Motor neuron (in vitro differentiated cells): ENCODE measurements at regions not wholly inside any gene's neighbourhood (a gene's known extent, or its start where the extent isn't known, plus 50 kb on each side); places are given as distances from the start of the nearest gene placed in this dataset.

Source experiments
- ATAC-seq, 8 experiments: fragments of 200-7000 bp; cut with Tn5 transposase; replicated peaks in 6 of 8; 2 replicates each; pipeline ENCODE4 v1.8.0; 2021; ENCODE audit warnings: mild to moderate bottlenecking in 8 of 8, moderate library complexity in 8 of 8
- H3K27ac ChIP-seq, 2 donors: fragments of 250-450 bp; sonication (Bioruptor Pico); 2 replicates each; pipeline ENCODE4 v1.9.0; 2021; ENCODE audit warnings: antibody characterized with exemption in 2 of 2, mild to moderate bottlenecking in 2 of 2, moderate library complexity in 1 of 2
- H3K4me1 ChIP-seq, 2 donors: fragments of 250-450 bp; sonication (Bioruptor Pico); replicated peaks in 1 of 2; 2 replicates each; pipeline ENCODE4 v1.6.1; 2021; ENCODE audit warnings: antibody characterized with exemption in 2 of 2, mild to moderate bottlenecking in 2 of 2, moderate library complexity in 1 of 2
- H3K4me3 ChIP-seq, 5 donors: fragments of 250-450 bp; sonication (Bioruptor Pico); 2 replicates each; pipeline ENCODE4 v1.9.0; 2021; ENCODE audit warnings: antibody characterized with exemption in 5 of 5, mild to moderate bottlenecking in 5 of 5, moderate library complexity in 4 of 5
- WGBS, 10 experiments: fragments of 450-650 bp; shearing (Covaris generic); methylation state at CpG; one replicate each; pipeline ENCODE4 v1.0.0; 2022; 5-methylcytosine and 5-hydroxymethylcytosine counted together
- in situ Hi-C, 9 experiments: fragments of 400-800 bp; cut with MboI; loops; one replicate each; pipeline ENCODE4 v1.15.0; 2021; ENCODE audit warnings: low sequenced_read_pairs in 9 of 9, low pct_unique_long_range_greater_than_20kb in 2 of 9; ENCODE audit not compliant: unreplicated experiment in 9 of 9

DNA sequence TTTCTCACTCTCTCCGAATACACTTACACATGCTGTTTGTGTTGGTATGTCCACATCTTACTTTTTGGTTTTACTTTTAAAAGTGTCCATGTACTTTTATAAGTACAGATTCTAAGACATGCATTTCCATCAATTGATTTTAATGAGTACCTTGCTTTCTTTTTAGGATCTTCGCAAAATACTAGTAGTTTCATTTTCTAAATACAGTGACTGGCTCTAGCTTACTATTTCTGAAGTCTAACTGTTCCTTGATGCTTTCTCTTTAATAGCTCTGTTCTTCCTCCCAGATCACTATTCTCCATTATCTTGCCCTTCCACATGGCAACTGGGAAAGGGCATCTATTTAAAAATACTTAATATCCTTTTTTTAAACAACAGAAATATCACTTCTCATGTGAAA is 164.1 kb downstream of the KITLG start:
- H3K27ac ChIP-seq: no peak overlapping the region
- 21 to 100% (median 94%) methylated on average over 1 to 2 of the region's 2 CpGs for WGBS, 10 experiments
- in situ Hi-C loops: no loop called here
- peaks cover 0 to 4% of the 10 kb centered on the region in 2 donors for H3K4me1 ChIP-seq
- H3K4me3 ChIP-seq: no peak overlapping the region
- no peak for ATAC-seq

DNA sequence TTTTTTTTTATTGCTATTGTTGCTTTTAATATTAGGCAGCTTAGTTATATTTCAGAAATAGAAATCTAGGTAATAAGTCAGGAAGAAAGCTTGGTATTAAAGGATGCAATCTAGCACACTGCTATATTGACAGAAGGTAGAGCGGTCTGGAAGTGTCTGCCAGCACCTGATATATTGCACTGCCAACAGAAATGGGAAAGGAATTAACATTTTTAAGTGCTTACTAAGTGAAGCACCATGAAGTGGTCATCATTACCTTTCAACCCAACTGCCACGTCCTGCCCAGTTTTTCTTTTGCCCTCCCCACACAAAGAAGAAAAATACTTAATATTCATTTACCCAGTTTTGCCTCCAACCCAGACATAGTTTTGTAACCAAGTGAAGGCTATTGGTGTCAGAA is 163.5 kb downstream of the KITLG start:
- ATAC-seq: peak in 2 of 8 experiments; percentile 54 to 58
- in situ Hi-C loops: no loop called here
- H3K4me1 ChIP-seq: peaks cover 0 to 4% of the 10 kb centered on the region in 2 donors
- no peak overlapping the region for H3K4me3 ChIP-seq
- WGBS, 10 experiments: 33 to 100% (median 65%) methylated on average over 1 to 2 of the region's 2 CpGs; no CpG with 5 or more reads in 1 of the 10 experiments
- H3K27ac ChIP-seq: no peak overlapping the region

DNA sequence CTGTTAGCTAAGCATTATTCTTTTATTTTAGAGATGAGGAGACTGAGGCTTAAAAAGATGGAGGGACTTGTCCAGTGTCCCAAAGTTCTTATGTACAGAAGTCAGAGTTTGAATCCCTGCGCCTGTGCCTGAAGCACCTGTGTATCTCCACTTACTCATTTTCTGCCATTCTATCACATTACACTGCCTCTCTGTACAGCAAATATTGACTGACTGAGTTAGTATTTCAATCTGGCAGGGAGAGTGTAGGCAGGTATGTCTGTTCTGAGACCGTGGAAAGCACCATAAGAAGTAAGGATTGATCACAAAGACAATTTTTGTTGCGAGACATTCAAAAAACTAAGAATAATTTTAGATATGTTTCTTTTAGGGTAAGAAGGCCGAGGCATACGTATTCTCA is 162.7 kb downstream of the KITLG start:
- WGBS, 10 experiments: 29 to 100% (median 81%) methylated on average over 1 to 5 of the region's 5 CpGs
- ATAC-seq: no peak
- H3K4me3 ChIP-seq: no peak overlapping the region
- in situ Hi-C loops: no loop called here
- peaks cover 0 to 4% of the 10 kb centered on the region in 2 donors for H3K4me1 ChIP-seq
- H3K27ac ChIP-seq: no peak overlapping the region

DNA sequence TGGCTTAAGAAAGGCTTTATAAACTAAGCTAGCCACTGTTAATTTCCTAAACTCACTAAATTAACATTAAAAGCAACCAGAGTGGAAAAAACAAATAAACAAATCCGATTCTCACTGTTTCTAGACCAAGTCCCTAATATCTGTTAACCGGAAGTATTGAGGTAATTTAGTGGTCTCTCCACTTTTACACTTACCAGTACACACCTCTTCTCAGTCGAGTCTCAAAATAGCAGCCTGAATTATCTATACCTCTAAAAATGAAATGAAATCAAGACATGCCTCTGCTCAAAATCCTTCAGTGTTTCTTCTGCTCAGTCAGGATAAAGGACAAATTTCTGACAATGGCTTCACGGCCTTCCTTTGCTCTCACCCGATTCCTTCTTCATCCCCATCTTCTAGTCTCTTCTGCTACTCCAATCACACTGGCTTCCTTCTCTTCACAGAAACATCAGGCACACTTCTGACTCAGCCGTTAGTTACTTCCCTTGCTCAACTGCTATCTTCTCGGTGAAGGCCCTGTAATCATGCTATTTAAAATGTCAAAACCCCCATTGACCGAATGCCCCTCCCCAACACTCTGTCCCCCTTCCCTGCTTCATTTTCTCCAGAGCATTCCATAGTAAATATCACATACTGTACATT is 161.3 kb downstream of the KITLG start:
- peaks cover 0 to 4% of the 10 kb centered on the region in 2 donors for H3K4me1 ChIP-seq
- no peak overlapping the region for H3K27ac ChIP-seq
- 20 to 97% (median 80%) methylated on average over 1 to 8 of the region's 8 CpGs for WGBS, 10 experiments
- no peak overlapping the region for H3K4me3 ChIP-seq
- in situ Hi-C loops: no loop called here
- ATAC-seq: no peak

DNA sequence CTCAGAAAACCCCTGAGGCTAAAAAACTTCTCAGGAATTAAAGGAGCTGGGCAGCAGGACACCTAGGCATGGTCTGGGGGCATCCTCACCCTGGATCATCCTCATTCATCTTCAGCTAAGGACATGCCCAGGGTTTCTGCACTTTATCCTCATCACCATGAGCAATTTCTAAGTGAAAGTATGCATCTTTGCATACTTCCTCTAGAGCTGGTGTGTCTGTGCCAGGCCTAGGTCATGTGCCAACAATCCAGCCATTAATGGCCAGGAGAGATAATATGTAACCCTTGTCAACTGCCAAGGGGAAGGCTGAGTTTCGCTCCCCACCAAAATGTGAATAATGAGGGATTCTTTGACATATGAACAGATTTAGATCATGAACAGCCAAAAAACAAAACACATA is 160.5 kb downstream of the KITLG start:
- Histone ChIP-seq H3K27ac (no peak overlapping the region), H3K4me3 (no peak overlapping the region), H3K4me1 (peaks cover 0 to 4% of the 10 kb centered on the region in 2 donors)
- in situ Hi-C loops: no loop called here
- WGBS, 10 experiments: 100% methylated on average over 1 of the region's 1 CpG; no CpG with 5 or more reads in 5 of the 10 experiments
- ATAC-seq: peak in 2 of 8 experiments; percentile 17 to 27

DNA sequence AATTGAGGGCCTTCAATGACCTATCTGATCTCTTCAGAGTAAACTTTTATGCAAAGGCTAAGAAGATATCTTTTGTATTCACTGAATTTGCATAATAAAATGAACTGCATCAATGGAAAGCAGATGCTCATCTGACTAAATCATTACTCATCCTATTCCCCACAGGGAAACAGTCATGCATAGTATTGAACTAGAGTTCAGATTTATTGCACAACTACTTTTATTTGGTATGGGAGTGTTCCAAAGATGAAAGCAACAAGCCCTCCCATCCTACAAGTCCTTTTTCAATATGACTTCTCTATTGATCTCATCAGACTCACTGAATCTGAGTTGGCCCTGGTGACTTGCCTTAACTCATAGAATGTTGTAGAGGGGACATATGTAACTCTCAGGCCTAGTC is 159.8 kb downstream of the KITLG start:
- Histone ChIP-seq H3K4me1 (peaks cover 0 to 4% of the 10 kb centered on the region in 2 donors), H3K4me3 (no peak overlapping the region), H3K27ac (no peak overlapping the region)
- in situ Hi-C loops: no loop called here
- peak in 6 of 8 experiments; percentile 19 to 98 (median 40) for ATAC-seq

DNA sequence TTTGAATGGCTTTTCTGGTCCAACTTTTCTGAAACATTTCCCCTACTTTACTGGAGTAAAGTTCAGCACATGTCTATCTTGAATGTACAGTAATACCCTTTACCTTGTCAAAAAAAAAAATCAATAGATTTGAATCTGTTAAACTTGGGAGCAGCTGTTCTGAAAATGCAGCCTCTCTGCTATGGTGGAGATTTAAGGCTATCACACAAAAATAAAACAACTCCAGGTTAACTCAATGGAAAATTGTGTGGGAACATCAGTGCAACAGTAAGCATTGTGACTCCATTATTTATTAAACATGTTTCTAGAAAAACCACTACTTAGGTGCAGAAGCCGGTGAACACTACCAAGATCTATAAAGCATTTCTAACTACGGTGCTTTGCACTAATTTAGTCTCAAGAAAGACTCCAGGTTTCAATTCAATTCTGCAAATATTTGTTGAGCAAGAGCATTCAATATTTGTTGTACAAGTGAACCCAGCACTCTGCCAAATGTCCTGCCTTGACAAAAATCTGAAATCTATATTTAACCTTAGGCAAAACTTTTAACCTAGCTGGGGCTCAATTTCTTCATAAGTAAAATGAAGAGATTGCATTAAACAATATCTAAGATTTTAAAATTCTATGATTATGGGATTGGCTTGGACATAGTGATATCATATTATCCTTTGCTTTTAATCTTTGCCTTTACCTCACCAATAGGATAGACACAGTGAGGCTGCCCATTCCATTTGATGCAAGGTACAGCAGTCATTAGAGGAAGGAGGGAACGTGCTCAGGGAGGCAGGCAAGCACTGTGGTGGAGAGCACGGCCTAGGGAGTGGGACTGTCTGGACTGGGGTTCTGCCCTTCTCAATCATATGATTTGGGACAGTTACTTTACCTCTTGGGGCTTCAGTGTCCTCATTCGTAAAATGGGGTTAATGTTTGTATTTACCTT is 155.2 kb downstream of the KITLG start:
- 73 to 100% (median 87%) methylated on average over 1 to 5 of the region's 5 CpGs; no CpG with 5 or more reads in 1 of the 10 experiments for WGBS, 10 experiments
- ATAC-seq: peak in 1 of 8 experiments; percentile 36

DNA sequence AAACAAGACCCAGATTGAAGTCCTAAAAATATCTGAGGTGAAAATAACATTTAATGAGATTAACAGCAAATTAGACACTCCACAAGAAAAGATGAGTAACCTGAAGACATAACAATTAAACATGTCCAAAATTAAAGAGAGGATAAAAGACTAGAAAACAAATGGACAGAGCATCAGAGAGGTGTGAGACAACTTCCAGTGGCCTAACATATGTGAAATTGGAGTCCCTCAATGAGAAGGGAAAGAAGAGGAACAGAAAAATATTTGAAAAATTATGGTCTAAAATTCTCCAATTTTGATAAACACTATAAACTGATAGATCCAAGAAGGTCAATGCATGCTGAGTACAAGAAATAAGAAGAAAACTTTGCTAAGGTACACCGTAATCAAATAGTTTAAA is 151.9 kb downstream of the KITLG start:
- 94 to 100% (median 100%) methylated on average over 1 of the region's 1 CpG for WGBS, 10 experiments
- in situ Hi-C loops: no loop called here
- no peak overlapping the region for H3K27ac ChIP-seq
- no peak overlapping the region for H3K4me3 ChIP-seq
- ATAC-seq: no peak
- peaks cover 0 to 3% of the 10 kb centered on the region in 2 donors for H3K4me1 ChIP-seq

More for the DNA sequence above, 155.2 kb downstream of the KITLG start:
- Histone ChIP-seq H3K4me3 (no peak overlapping the region), H3K4me1 (no peaks in the 10 kb centered on the region), H3K27ac (no peak overlapping the region)
- in situ Hi-C loops: no loop called here

DNA sequence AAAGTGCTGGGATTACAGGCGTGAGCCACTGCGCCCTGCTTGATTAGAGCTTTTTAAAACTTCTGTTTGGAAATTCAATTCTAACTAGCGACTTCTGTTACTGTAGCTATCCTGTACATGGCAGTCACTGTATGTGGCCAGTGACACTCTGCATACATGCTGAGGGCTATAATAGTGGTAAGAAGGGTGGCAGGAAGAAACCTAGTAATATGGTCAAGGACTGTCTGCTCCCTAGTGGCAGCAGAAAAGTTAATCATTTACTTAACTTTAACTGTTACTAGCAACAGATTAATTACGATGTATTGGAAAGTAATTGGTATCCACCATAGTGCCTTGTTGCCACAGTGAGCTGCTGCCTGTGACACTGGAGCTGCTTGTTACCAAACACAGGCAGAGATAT is 149.0 kb downstream of the KITLG start:
- H3K4me3 ChIP-seq: no peak overlapping the region
- no peak overlapping the region for H3K27ac ChIP-seq
- in situ Hi-C loops: no loop called here
- no peak for ATAC-seq
- peaks cover 0 to 3% of the 10 kb centered on the region in 2 donors for H3K4me1 ChIP-seq
- 60 to 100% (median 80%) methylated on average over 1 to 4 of the region's 4 CpGs; no CpG with 5 or more reads in 1 of the 10 experiments for WGBS, 10 experiments

DNA sequence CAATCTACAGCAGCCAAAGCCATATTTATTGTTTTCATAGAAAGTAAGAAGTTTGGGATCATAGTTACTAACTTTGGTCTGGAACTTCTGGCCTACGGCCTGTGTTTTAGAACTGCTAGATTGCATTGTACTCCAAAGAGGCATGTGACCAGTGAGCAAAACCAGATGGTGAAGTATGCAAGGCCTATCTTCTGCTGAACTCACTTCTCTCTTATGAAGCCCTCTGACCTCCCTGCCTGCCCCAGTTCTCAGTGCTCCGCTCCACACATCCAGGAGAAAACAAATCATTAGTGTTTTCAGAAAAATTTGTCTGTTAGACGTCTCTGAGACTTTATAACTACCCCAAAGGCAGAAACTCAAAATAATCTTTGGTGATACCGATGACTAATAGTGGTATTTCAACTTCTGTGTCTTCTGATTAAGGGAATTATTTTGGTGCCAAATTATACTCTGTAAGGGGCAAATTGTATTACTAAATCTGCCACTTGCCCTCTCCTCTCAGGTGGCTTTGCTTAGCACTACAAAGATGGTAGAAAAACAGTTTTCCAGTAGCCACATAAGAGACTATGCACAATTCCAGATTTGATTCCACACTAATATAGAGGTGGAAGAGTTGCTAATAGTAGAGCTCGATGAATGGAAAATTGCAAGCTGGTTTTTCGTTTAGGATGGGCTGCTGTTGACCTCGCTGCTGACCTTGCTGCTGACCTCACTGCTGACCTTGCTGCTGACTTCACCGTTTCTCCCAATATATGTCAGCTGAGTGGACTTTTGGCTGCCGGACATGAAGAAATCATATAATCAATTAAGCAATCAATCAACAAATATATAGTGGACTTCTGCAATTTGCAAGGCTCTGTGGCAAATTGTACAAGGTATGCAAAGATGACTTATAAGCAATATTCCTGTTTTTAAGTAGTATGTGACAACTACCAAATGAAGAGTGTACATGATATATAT is 147.5 kb downstream of the KITLG start:
- in situ Hi-C loops: no loop called here
- no peak overlapping the region for H3K4me3 ChIP-seq
- no peak overlapping the region for H3K27ac ChIP-seq
- WGBS, 10 experiments: 41 to 91% (median 81%) methylated on average over 1 to 9 of the region's 9 CpGs; no CpG with 5 or more reads in 1 of the 10 experiments
- H3K4me1 ChIP-seq: peaks cover 0 to 3% of the 10 kb centered on the region in 2 donors
- ATAC-seq: peak in 1 of 8 experiments; percentile 39

DNA sequence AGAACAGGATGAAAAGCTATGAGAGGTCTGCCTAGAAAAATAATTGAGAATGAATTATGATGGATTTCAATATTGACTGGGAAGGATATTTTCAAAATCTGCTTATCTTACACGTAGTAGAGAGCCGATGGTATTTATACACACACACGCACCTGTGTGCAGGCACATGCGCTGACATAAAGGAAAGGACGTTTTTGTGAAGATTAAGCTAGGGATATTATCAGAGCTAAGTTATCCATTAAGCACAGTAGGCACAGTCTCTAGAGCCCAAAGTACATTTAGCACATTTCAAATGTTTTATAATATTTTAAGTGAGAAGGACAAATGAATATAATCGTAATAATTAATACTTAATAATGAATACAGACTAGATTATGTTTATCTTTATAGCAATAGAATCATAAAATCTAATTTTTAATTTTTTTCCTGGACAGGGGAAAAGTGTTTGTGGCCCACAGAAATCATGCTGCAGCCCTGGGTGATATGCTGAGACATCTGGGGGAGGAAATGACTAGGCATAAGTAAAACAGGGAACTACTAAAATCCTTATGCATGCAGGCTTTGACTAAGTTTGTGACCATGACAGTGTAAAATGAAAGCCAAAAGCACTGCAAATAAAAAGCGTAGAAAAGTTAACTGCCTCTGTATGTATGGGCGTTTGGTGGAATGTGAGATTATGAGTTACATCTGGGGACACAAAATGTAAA is 146.1 kb downstream of the KITLG start:
- in situ Hi-C loops: no loop called here
- peak in 3 of 8 experiments; percentile 79 to 90 (median 81) for ATAC-seq
- Histone ChIP-seq H3K4me1 (peaks cover 0 to 3% of the 10 kb centered on the region in 2 donors), H3K4me3 (no peak overlapping the region), H3K27ac (no peak overlapping the region)
- WGBS, 10 experiments: 0 to 98% (median 81%) methylated on average over 4 to 8 of the region's 8 CpGs
